HCT116 (cell line): ENCODE measurements at regions not wholly inside any gene's neighbourhood (a gene's known extent, or its start where the extent isn't known, plus 50 kb on each side); places are given as distances from the start of the nearest gene placed in this dataset.

Experiments
- ATAC-seq: fragments of 200-7000 bp; cut with Tn5 transposase; 2 replicates; pipeline ENCODE4 v1.9.1; 2020; ENCODE audit warnings: mild to moderate bottlenecking, moderate library complexity
- BruUV-seq: library from RNA; stranded (reverse); fragments of 400-500 nt; replicated peaks from 2 replicates; lab custom pipeline; 2021; lab: Mats Ljungman, UMichigan
- CTCF ChIA-PET: fragments of 300-600 bp; sonication (Branson Sonifier 250); formaldehyde crosslinking; loops from one replicate; lab custom pipeline; 2021; ENCODE audit warnings: antibody characterized with exemption; lab: Charles Lee
- POLR2A ChIA-PET: fragments of 300-600, 350-600 bp; sonication (Branson Sonifier 250); formaldehyde crosslinking; loops from one replicate; lab custom pipeline; 2021; ENCODE audit warnings: antibody characterized with exemption; lab: Charles Lee
- RAD21 ChIA-PET, 2 experiments: fragments of 300-600 bp; sonication (Branson Sonifier 250); formaldehyde crosslinking; loops; one replicate each; lab custom pipeline; 2023; ENCODE audit warnings: low total read pairs in 2 of 2; ENCODE audit not compliant: uncharacterized antibody in 2 of 2, unreplicated experiment in 2 of 2, low non-redundant PET in 1 of 2; lab: Charles Lee
- DNase-seq: peaks from one replicate; pipeline ENCODE4 v3.0.0-alpha.2; 2010; ENCODE audit warnings: low read depth, low spot score
- H2AFZ ChIP-seq: fragments of 200-600 bp; shearing (Covaris generic), sonication (generic); 2 replicates; pipeline ENCODE4 v1.6.1; 2017; ENCODE audit warnings: low read depth, mixed run types, mixed read lengths, antibody characterized with exemption, low read length; ENCODE audit not compliant: poor library complexity, severe bottlenecking
- H3K27ac ChIP-seq: 2 replicates; pipeline ENCODE4 v1.5.1; 2012; ENCODE audit warnings: low read depth, low read length
- H3K27me3 ChIP-seq: fragments of 200-600 bp; sonication (generic); 2 replicates; pipeline ENCODE4 v1.6.1; 2016; ENCODE audit warnings: mixed run types, low read length, mixed read lengths; ENCODE audit not compliant: insufficient read depth
- H3K36me3 ChIP-seq, 2 experiments: fragments of 200-500 bp in 1 of 2; fragments of 200-600 bp in 1 of 2; sonication (Bioruptor generic) in 1 of 2; sonication (generic) in 1 of 2; 2 replicates each; pipeline versions ENCODE4 v1.5.1 to v1.6.1; 2014 to 2016; ENCODE audit warnings: low read length in 2 of 2, inconsistent platforms in 1 of 2, mixed read lengths in 1 of 2, mixed run types in 1 of 2; ENCODE audit not compliant: insufficient read depth in 2 of 2, control insufficient read depth in 1 of 2
- H3K4me1 ChIP-seq, 2 experiments: fragments of 200-600 bp in 1 of 2; sonication (generic) in 1 of 2; 2 replicates each; pipeline versions ENCODE4 v1.5.1 to v1.6.1; 2012 to 2017; ENCODE audit warnings: low read length in 2 of 2, inconsistent platforms in 1 of 2, mild to moderate bottlenecking in 1 of 2, mixed read lengths in 1 of 2, mixed run types in 1 of 2, moderate library complexity in 1 of 2; ENCODE audit not compliant: insufficient read depth in 2 of 2, control insufficient read depth in 1 of 2
- H3K4me2 ChIP-seq: fragments of 200-600 bp; sonication (generic); 2 replicates; pipeline ENCODE4 v1.6.1; 2017; ENCODE audit warnings: mixed run types, low read length, mixed read lengths
- H3K4me3 ChIP-seq, 2 experiments: fragments of 200-600 bp in 1 of 2; sonication (generic) in 1 of 2; replicated peaks in 1 of 2; 2 replicates each; pipeline ENCODE4 v1.5.1; 2011 to 2016; ENCODE audit warnings: low read length in 2 of 2, control low read depth in 1 of 2, low read depth in 1 of 2, mild to moderate bottlenecking in 1 of 2, mixed read lengths in 1 of 2, mixed run types in 1 of 2
- H3K79me2 ChIP-seq: fragments of 200-600 bp; sonication (generic); 2 replicates; pipeline ENCODE4 v1.6.1; 2017; ENCODE audit warnings: mild to moderate bottlenecking, mixed run types, low read length, moderate library complexity, mixed read lengths; ENCODE audit not compliant: insufficient read depth
- H3K9ac ChIP-seq: fragments of 200-600 bp; sonication (generic); 2 replicates; pipeline ENCODE4 v1.6.1; 2016; ENCODE audit warnings: low read length, mixed read lengths
- H3K9me2 ChIP-seq: fragments of 200-600 bp; sonication (generic), shearing (Covaris generic); 2 replicates; pipeline ENCODE4 v1.6.1; 2017; ENCODE audit warnings: mixed run types, mild to moderate bottlenecking, moderate library complexity; ENCODE audit not compliant: insufficient read depth
- H3K9me3 ChIP-seq, 2 experiments: fragments of 200-500 bp in 1 of 2; fragments of 200-600 bp in 1 of 2; sonication (Bioruptor generic) in 1 of 2; sonication (generic) in 1 of 2; 2 replicates each; pipeline ENCODE4 v1.6.1; 2014 to 2017; ENCODE audit warnings: low read length in 2 of 2, mixed read lengths in 2 of 2, inconsistent platforms in 1 of 2, low read depth in 1 of 2, mild to moderate bottlenecking in 1 of 2, mixed run types in 1 of 2, moderate library complexity in 1 of 2; ENCODE audit not compliant: control insufficient read depth in 1 of 2, insufficient read depth in 1 of 2
- H4K20me1 ChIP-seq: fragments of 200-600 bp; sonication (generic), shearing (Covaris generic); 2 replicates; pipeline ENCODE4 v1.6.1; 2017; ENCODE audit warnings: mixed run types, mild to moderate bottlenecking, moderate library complexity; ENCODE audit not compliant: insufficient read depth
- ATF3 ChIP-seq: IDR thresholded peaks from 2 replicates; pipeline ENCODE4 v1.6.1; 2012
- CBX3 ChIP-seq: IDR thresholded peaks from 2 replicates; pipeline ENCODE4 v1.6.1; 2012; ENCODE audit warnings: low read depth
- EGR1 ChIP-seq: IDR thresholded peaks from 2 replicates; pipeline ENCODE4 v1.6.1; 2012; ENCODE audit warnings: low read depth
- ELF1 ChIP-seq: IDR thresholded peaks from 2 replicates; pipeline ENCODE4 v1.6.1; 2012; ENCODE audit warnings: low read depth, borderline replicate concordance
- EZH2 ChIP-seq: fragments of 200-600 bp; sonication (generic); IDR thresholded peaks from 2 replicates; pipeline ENCODE4 v1.6.1; 2017; ENCODE audit warnings: antibody characterized with exemption, mixed run types
- EZH2phosphoT487 ChIP-seq: fragments of 200-600 bp; IDR thresholded peaks from 2 replicates; pipeline ENCODE4 v1.6.1; 2018; ENCODE audit warnings: antibody characterized with exemption, borderline replicate concordance
- FOSL1 ChIP-seq: IDR thresholded peaks from 2 replicates; pipeline ENCODE4 v1.6.1; 2012; ENCODE audit warnings: low read depth
- JUND ChIP-seq: IDR thresholded peaks from 2 replicates; pipeline ENCODE4 v1.6.1; 2012
- MAX ChIP-seq: IDR thresholded peaks from 2 replicates; pipeline ENCODE4 v1.6.1; 2012
- POLR2A ChIP-seq: IDR thresholded peaks from 2 replicates; pipeline ENCODE4 v1.7.0; 2011; ENCODE audit warnings: borderline replicate concordance; ENCODE audit not compliant: insufficient read depth, insufficient read length; ENCODE audit errors: extremely low read depth
- POLR2AphosphoS5 ChIP-seq: IDR thresholded peaks from 2 replicates; pipeline ENCODE4 v1.6.1; 2011; ENCODE audit warnings: mild to moderate bottlenecking, low read depth, low read length, moderate library complexity
- RAD21 ChIP-seq: IDR thresholded peaks from 2 replicates; pipeline ENCODE4 v1.6.1; 2012; ENCODE audit warnings: low read depth, mild to moderate bottlenecking
- REST ChIP-seq: IDR thresholded peaks from 2 replicates; pipeline ENCODE4 v1.6.1; 2012; ENCODE audit warnings: low read depth
- SIN3A ChIP-seq: IDR thresholded peaks from 2 replicates; pipeline ENCODE4 v1.6.1; 2012; ENCODE audit warnings: low read depth
- SP1 ChIP-seq: IDR thresholded peaks from 2 replicates; pipeline ENCODE4 v1.6.1; 2012; ENCODE audit warnings: low read depth
- SRF ChIP-seq: IDR thresholded peaks from 2 replicates; pipeline ENCODE4 v1.6.1; 2012; ENCODE audit warnings: low read depth
- YY1 ChIP-seq: IDR thresholded peaks from 2 replicates; pipeline ENCODE4 v1.6.1; 2011; ENCODE audit warnings: low read length, low read depth, moderate library complexity, mild to moderate bottlenecking; ENCODE audit not compliant: insufficient replicate concordance; ENCODE audit errors: extremely low read depth
- ZBTB33 ChIP-seq: IDR thresholded peaks from 2 replicates; pipeline ENCODE4 v1.6.1; 2011; ENCODE audit warnings: mild to moderate bottlenecking, low read length, moderate library complexity; ENCODE audit not compliant: insufficient replicate concordance; ENCODE audit errors: extremely low read depth
- ZNF274 ChIP-seq: fragments of 200-500 bp; sonication (Bioruptor generic); IDR thresholded peaks from 2 replicates; pipeline ENCODE4 v1.6.1; 2014; ENCODE audit warnings: mild to moderate bottlenecking, low read depth, low read length, inconsistent platforms
- intact Hi-C: fragments of 100-400 bp; cut with micrococcal nuclease; formaldehyde crosslinking; loops from 2 replicates; pipeline ENCODE4 v1.10.0; 2022
- TF ChIP-seq, protein P1 (sequence below), 3 experiments: fragments of 200-600 bp in 1 of 3; sonication (generic) in 1 of 3; IDR thresholded peaks in 2 of 3; conservative IDR thresholded peaks in 1 of 3; 2 replicates each; pipeline ENCODE4 v1.5.1; 2012 to 2017; ENCODE audit warnings: low read depth in 2 of 3, low read length in 2 of 3, antibody characterized with exemption in 1 of 3, borderline replicate concordance in 1 of 3, control low read depth in 1 of 3, mild to moderate bottlenecking in 1 of 3, mixed read lengths in 1 of 3, mixed run types in 1 of 3, moderate library complexity in 1 of 3; ENCODE audit not compliant: insufficient read depth in 1 of 3

DNA sequence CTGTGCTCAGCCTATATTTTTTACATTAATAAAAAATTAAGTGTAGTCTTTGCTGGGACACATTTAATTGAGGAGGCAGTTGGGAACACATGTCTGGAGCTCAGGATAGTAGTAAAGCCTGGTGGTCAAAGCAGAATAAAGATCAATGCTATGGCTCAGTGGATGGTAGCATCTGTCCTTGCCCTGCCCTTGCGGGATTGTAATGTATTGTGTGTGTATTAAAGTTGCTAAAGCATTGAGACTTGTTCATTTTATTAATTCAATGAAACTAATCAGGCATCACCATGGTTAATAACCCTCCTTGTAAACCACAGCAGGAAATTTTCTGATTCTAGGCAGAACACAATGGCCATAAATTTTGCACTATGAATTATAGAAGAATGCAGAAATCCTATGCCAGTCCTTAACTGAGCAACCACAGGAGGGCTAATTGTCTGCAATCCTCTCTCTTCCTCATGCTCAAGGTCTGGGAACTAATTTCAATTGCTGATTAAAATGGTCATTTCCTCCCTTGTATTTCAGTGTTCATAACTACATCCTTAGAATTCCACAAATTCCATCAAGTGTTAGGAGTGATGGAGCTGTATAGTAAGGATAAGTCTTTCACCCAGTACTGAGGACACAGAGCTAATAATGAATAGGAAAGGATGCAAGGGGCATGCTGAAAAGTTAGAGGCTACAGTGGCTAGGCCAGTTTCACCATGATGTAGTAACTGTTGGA is 403.2 kb upstream of the DDI1 start:
- no peak for ATAC-seq
- no peaks in the 10 kb centered on the region for H3K36me3 ChIP-seq
- CTCF ChIA-PET = no interaction called here
- RAD21 ChIA-PET = no interaction called here
- H3K27me3 ChIP-seq = no peaks in the 10 kb centered on the region
- intact Hi-C loops = no loop called here
- no peak for TF ChIP-seq EGR1
- no peak for TF ChIP-seq POLR2A
- no peak for TF ChIP-seq ZBTB33
- no peak for TF ChIP-seq CBX3
- no peak for TF ChIP-seq SIN3A
- TF ChIP-seq SRF = no peak
- TF ChIP-seq MAX = no peak
- TF ChIP-seq SP1 = no peak
- no peak for TF ChIP-seq POLR2AphosphoS5
- no peak for TF ChIP-seq ZNF274
- no peak for TF ChIP-seq YY1
- no peak for TF ChIP-seq FOSL1
- no peak for TF ChIP-seq EZH2phosphoT487
- no peak for TF ChIP-seq ELF1
- TF ChIP-seq RAD21 = no peak
- TF ChIP-seq, protein P1, sequence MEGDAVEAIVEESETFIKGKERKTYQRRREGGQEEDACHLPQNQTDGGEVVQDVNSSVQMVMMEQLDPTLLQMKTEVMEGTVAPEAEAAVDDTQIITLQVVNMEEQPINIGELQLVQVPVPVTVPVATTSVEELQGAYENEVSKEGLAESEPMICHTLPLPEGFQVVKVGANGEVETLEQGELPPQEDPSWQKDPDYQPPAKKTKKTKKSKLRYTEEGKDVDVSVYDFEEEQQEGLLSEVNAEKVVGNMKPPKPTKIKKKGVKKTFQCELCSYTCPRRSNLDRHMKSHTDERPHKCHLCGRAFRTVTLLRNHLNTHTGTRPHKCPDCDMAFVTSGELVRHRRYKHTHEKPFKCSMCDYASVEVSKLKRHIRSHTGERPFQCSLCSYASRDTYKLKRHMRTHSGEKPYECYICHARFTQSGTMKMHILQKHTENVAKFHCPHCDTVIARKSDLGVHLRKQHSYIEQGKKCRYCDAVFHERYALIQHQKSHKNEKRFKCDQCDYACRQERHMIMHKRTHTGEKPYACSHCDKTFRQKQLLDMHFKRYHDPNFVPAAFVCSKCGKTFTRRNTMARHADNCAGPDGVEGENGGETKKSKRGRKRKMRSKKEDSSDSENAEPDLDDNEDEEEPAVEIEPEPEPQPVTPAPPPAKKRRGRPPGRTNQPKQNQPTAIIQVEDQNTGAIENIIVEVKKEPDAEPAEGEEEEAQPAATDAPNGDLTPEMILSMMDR (IDR thresholded peaks at IDR 0.05 in 2 of 3, conservative IDR thresholded peaks at IDR 0.05 in 1 of 3; ENCODE audit: borderline replicate concordance in 1 of 3, insufficient read depth in 1 of 3, low read depth in 2 of 3, low read length in 2 of 3) = no peak
- TF ChIP-seq ATF3 = no peak
- TF ChIP-seq EZH2 = no peak
- TF ChIP-seq JUND = no peak
- TF ChIP-seq REST = no peak
- POLR2A ChIA-PET = no interaction called here
- no peak overlapping the region for H3K4me2 ChIP-seq
- H3K9me3 ChIP-seq = no peaks in the 10 kb centered on the region
- no peaks in the 10 kb centered on the region for H3K9me2 ChIP-seq
- BruUV-seq = no TSS peak
- no peaks in the 10 kb centered on the region for H3K79me2 ChIP-seq
- H3K4me3 ChIP-seq = no peak overlapping the region
- H4K20me1 ChIP-seq = no peaks in the 10 kb centered on the region
- H3K9ac ChIP-seq = no peak overlapping the region
- no peaks in the 10 kb centered on the region for H3K4me1 ChIP-seq
- H2AFZ ChIP-seq = no peak overlapping the region
- no peak for DNase-seq
- no peak overlapping the region for H3K27ac ChIP-seq
